OCI-LY3 (cell line): ENCODE measurements at regions not wholly inside any gene's neighbourhood (a gene's known extent, or its start where the extent isn't known, plus 50 kb on each side); places are given as distances from the start of the nearest gene placed in this dataset.
"Not testable (repeated sequence)": the region's sequence is repeated elsewhere in the genome, so short reads cannot be mapped to it uniquely, and the experiment has no call there.

Experiments used
- H2AFZ ChIP-seq: fragments of 200-600, 300-600 bp; shearing (Covaris generic); 2 replicates; pipeline ENCODE4 v1.6.0; 2014; ENCODE audit warnings: antibody characterized with exemption, low read depth, low read length
- H3K27ac ChIP-seq: fragments of 200-600, 300-600 bp; sonication (generic); 2 replicates; pipeline ENCODE4 v1.5.1; 2014; ENCODE audit warnings: mild to moderate bottlenecking, low read length, moderate library complexity, mixed read lengths
- H3K27me3 ChIP-seq: fragments of 200-600, 300-600 bp; sonication (generic); 2 replicates; pipeline ENCODE4 v1.6.1; 2014; ENCODE audit warnings: low read depth, low read length, mixed read lengths
- H3K36me3 ChIP-seq: fragments of 200-600, 300-600 bp; sonication (generic); replicated peaks from 2 replicates; pipeline ENCODE3; 2014; ENCODE audit warnings: low read depth, low read length, mixed read lengths
- H3K4me1 ChIP-seq: fragments of 300-600, 200-600 bp; sonication (generic); 2 replicates; pipeline ENCODE4 v1.6.1; 2014; ENCODE audit warnings: low read length, mixed read lengths
- H3K4me2 ChIP-seq: fragments of 200-600, 300-600 bp; sonication (generic); 2 replicates; pipeline ENCODE4 v1.6.1; 2014; ENCODE audit warnings: low read length, mixed read lengths
- H3K4me3 ChIP-seq: fragments of 300-600, 200-600 bp; sonication (generic); 2 replicates; pipeline ENCODE4 v1.5.1; 2014; ENCODE audit warnings: antibody characterized with exemption, mild to moderate bottlenecking, low read length, moderate library complexity
- H3K79me2 ChIP-seq: fragments of 300-600, 200-600 bp; shearing (Covaris generic); 2 replicates; pipeline ENCODE4 v1.6.1; 2014; ENCODE audit warnings: mild to moderate bottlenecking, low read length, mixed read lengths
- H3K9ac ChIP-seq: fragments of 300-600, 200-600 bp; shearing (Covaris generic); 2 replicates; pipeline ENCODE4 v1.6.0; 2014; ENCODE audit warnings: mild to moderate bottlenecking, low read length, moderate library complexity
- H3K9me3 ChIP-seq: fragments of 200-600, 300-600 bp; shearing (Covaris generic); 2 replicates; pipeline ENCODE4 v1.6.1; 2014; ENCODE audit warnings: low read length, mixed read lengths; ENCODE audit not compliant: insufficient read depth
- H4K20me1 ChIP-seq: fragments of 200-600, 300-600 bp; sonication (generic); 2 replicates; pipeline ENCODE4 v1.6.1; 2016; ENCODE audit warnings: low read length, mixed read lengths; ENCODE audit not compliant: insufficient read depth
- CTCF ChIP-seq: fragments of 200-600, 300-600 bp; sonication (generic); IDR thresholded peaks from 2 replicates; pipeline ENCODE4 v1.5.1; 2014; ENCODE audit warnings: antibody characterized with exemption, low read length, low read depth
- EZH2phosphoT487 ChIP-seq: fragments of 200-600 bp; shearing (Covaris generic); IDR thresholded peaks from 2 replicates; pipeline ENCODE4 v1.6.1; 2018; ENCODE audit warnings: antibody characterized with exemption, mixed run types, low read depth

- H3K4me2 ChIP-seq: no peak overlapping the region
- no peak overlapping the region for H2AFZ ChIP-seq
- no peak overlapping the region for H3K27ac ChIP-seq
- H3K27me3 ChIP-seq: no peaks in the 10 kb centered on the region
- H3K9me3 ChIP-seq: no peaks in the 10 kb centered on the region
- TF ChIP-seq CTCF (no peak), EZH2phosphoT487 (no peak)
- no peak overlapping the region for H3K9ac ChIP-seq
- no peaks in the 10 kb centered on the region for H3K36me3 ChIP-seq
- H3K4me1 ChIP-seq: no peaks in the 10 kb centered on the region
- no peaks in the 10 kb centered on the region for H4K20me1 ChIP-seq
- H3K4me3 ChIP-seq: no peak overlapping the region
- no peaks in the 10 kb centered on the region for H3K79me2 ChIP-seq
These were observed 236.8 kb upstream of the VCX start for GRCh38 chrX:7606039-7606652.

- Histone ChIP-seq H3K4me2 (no peak overlapping the region), H3K9ac (no peak overlapping the region), H3K27me3 (no peaks in the 10 kb centered on the region), H3K36me3 (no peaks in the 10 kb centered on the region), H3K9me3 (no peaks in the 10 kb centered on the region), H3K4me3 (no peak overlapping the region), H3K79me2 (no peaks in the 10 kb centered on the region), H4K20me1 (no peaks in the 10 kb centered on the region), H3K27ac (no peak overlapping the region), H3K4me1 (no peaks in the 10 kb centered on the region), H2AFZ (no peak overlapping the region)
- TF ChIP-seq EZH2phosphoT487 (no peak), CTCF (no peak)
These were observed 239.6 kb upstream of the VCX start for GRCh38 chrX:7603387-7603786.

GRCh38 chrX:7596822-7597221, 246.1 kb upstream of the VCX start:
- no peak overlapping the region for H3K4me3 ChIP-seq
- no peak overlapping the region for H3K4me2 ChIP-seq
- no peaks in the 10 kb centered on the region for H3K27me3 ChIP-seq

GRCh38 chrX:7593370-7593769, 249.6 kb upstream of the VCX start:
- not testable (repeated sequence) for H3K36me3 ChIP-seq, H3K9me3 ChIP-seq, H4K20me1 ChIP-seq, H3K9ac ChIP-seq, H3K4me1 ChIP-seq, H3K4me2 ChIP-seq, H3K27ac ChIP-seq, H3K79me2 ChIP-seq, H3K4me3 ChIP-seq, H2AFZ ChIP-seq, H3K27me3 ChIP-seq

More at GRCh38 chrX:7596822-7597221, 246.1 kb upstream of the VCX start:
- Histone ChIP-seq H3K4me1 (no peaks in the 10 kb centered on the region), H2AFZ (no peak overlapping the region), H4K20me1 (no peaks in the 10 kb centered on the region), H3K79me2 (no peaks in the 10 kb centered on the region), H3K27ac (no peak overlapping the region), H3K9ac (no peak overlapping the region), H3K9me3 (no peaks in the 10 kb centered on the region), H3K36me3 (no peaks in the 10 kb centered on the region)
- no peak for TF ChIP-seq EZH2phosphoT487
- no peak for TF ChIP-seq CTCF

GRCh38 chrX:7586126-7586525, 256.8 kb upstream of the VCX start:
- H3K79me2 ChIP-seq: no peaks in the 10 kb centered on the region
- no peaks in the 10 kb centered on the region for H3K4me1 ChIP-seq
- H3K27me3 ChIP-seq: no peaks in the 10 kb centered on the region
- H3K4me3 ChIP-seq: no peak overlapping the region
- H3K27ac ChIP-seq: no peak overlapping the region
- H3K36me3 ChIP-seq: no peaks in the 10 kb centered on the region
- H3K4me2 ChIP-seq: no peak overlapping the region
- H4K20me1 ChIP-seq: no peaks in the 10 kb centered on the region
- no peak overlapping the region for H2AFZ ChIP-seq
- H3K9ac ChIP-seq: no peak overlapping the region
- TF ChIP-seq CTCF (peak; percentile 44), EZH2phosphoT487 (no peak)
- no peaks in the 10 kb centered on the region for H3K9me3 ChIP-seq
